WTC11 (cell line): ENCODE measurements at regions not wholly inside any gene's neighbourhood (a gene's known extent, or its start where the extent isn't known, plus 50 kb on each side); places are given as distances from the start of the nearest gene placed in this dataset.
"Not testable (repeated sequence)": the region's sequence is repeated elsewhere in the genome, so short reads cannot be mapped to it uniquely, and the experiment has no call there.

Experiments used
- ATAC-seq: fragments of 200-7000 bp; cut with Tn5 transposase; 2 replicates; pipeline ENCODE4 v1.10.0; 2021; ENCODE audit warnings: mild to moderate bottlenecking, moderate library complexity
- CTCF ChIA-PET: fragments of 300-600 bp; sonication (Branson Sonifier 250); formaldehyde crosslinking; loops from one replicate; lab custom pipeline; 2021; ENCODE audit warnings: antibody characterized with exemption; lab: Charles Lee
- POLR2A ChIA-PET: fragments of 350-600 bp; sonication (Branson Sonifier 250); formaldehyde crosslinking; loops from one replicate; lab custom pipeline; 2021; ENCODE audit warnings: antibody characterized with exemption; lab: Charles Lee
- DNase-seq: peaks from one replicate; pipeline ENCODE4 v3.0.0; 2021; ENCODE audit warnings: low spot score
- H3K27ac Mint-ChIP-seq: 2 replicates; pipeline ENCODE4 v1.8.0; 2021; ENCODE audit warnings: mixed read lengths
- H3K27me3 Mint-ChIP-seq: 2 replicates; pipeline ENCODE4 v1.8.0; 2021; ENCODE audit warnings: low read depth, mild to moderate bottlenecking, moderate library complexity, mixed read lengths
- H3K36me3 Mint-ChIP-seq: 2 replicates; pipeline ENCODE4 v1.8.0; 2021; ENCODE audit warnings: mixed read lengths
- H3K4me1 Mint-ChIP-seq: 2 replicates; pipeline ENCODE4 v1.8.0; 2022; ENCODE audit warnings: mixed read lengths
- H3K4me3 Mint-ChIP-seq: 2 replicates; pipeline ENCODE4 v1.8.0; 2021; ENCODE audit warnings: mild to moderate bottlenecking, moderate library complexity, mixed read lengths
- H3K9me3 Mint-ChIP-seq: 2 replicates; pipeline ENCODE4 v1.8.0; 2021; ENCODE audit warnings: mixed read lengths
- ATF3 ChIP-seq: sonication (generic); formaldehyde crosslinking; conservative IDR thresholded peaks from 2 replicates; pipeline ENCODE4 v1.8.1; 2022; ENCODE audit warnings: mild to moderate bottlenecking, missing genetic modification reagents
- E2F5 ChIP-seq: sonication (generic); formaldehyde crosslinking; IDR thresholded peaks from 2 replicates; pipeline ENCODE4 v1.8.1; 2022; ENCODE audit warnings: mild to moderate bottlenecking, moderate library complexity, missing genetic modification reagents
- ELF4 ChIP-seq: sonication (generic); formaldehyde crosslinking; IDR thresholded peaks from 2 replicates; pipeline ENCODE4 v1.8.1; 2022; ENCODE audit warnings: low read depth, mild to moderate bottlenecking, moderate library complexity, missing genetic modification reagents
- FOXK1 ChIP-seq: sonication (generic); formaldehyde crosslinking; IDR thresholded peaks from 2 replicates; pipeline ENCODE4 v1.8.0; 2022; ENCODE audit warnings: mild to moderate bottlenecking, moderate library complexity, missing genetic modification reagents
- FOXP1 ChIP-seq: sonication (generic); formaldehyde crosslinking; IDR thresholded peaks from 2 replicates; pipeline ENCODE4 v1.8.0; 2022; ENCODE audit warnings: missing genetic modification reagents, mild to moderate bottlenecking, moderate library complexity, borderline replicate concordance
- HMGA2 ChIP-seq: fragments of 250-450 bp; sonication (Bioruptor Pico); IDR thresholded peaks from 2 replicates; pipeline ENCODE4 v1.4.0; 2021; ENCODE audit warnings: mild to moderate bottlenecking, moderate library complexity
- JAZF1 ChIP-seq: fragments of 250-450 bp; sonication (Bioruptor Pico); IDR thresholded peaks from 2 replicates; pipeline ENCODE4 v1.9.0; 2021; ENCODE audit warnings: moderate library complexity, mild to moderate bottlenecking, inconsistent platforms
- NR1H2 ChIP-seq: sonication (generic); formaldehyde crosslinking; IDR thresholded peaks from 2 replicates; pipeline ENCODE4 v1.9.0; 2021; ENCODE audit warnings: mild to moderate bottlenecking, moderate library complexity, missing genetic modification reagents
- PRRX2 ChIP-seq: fragments of 250-450 bp; sonication (Bioruptor Pico); IDR thresholded peaks from 2 replicates; pipeline ENCODE4 v1.8.0; 2021; ENCODE audit warnings: mild to moderate bottlenecking
- USF1 ChIP-seq: sonication (generic); formaldehyde crosslinking; IDR thresholded peaks from 2 replicates; pipeline ENCODE4 v1.8.0; 2022; ENCODE audit warnings: mild to moderate bottlenecking, missing genetic modification reagents
- ZBTB21 ChIP-seq: sonication (generic); formaldehyde crosslinking; IDR thresholded peaks from 2 replicates; pipeline ENCODE4 v1.8.1; 2023; ENCODE audit warnings: mild to moderate bottlenecking, missing genetic modification reagents, borderline replicate concordance
- ZNF317 ChIP-seq: sonication (generic); formaldehyde crosslinking; IDR thresholded peaks from 2 replicates; pipeline ENCODE4 v1.8.1; 2023; ENCODE audit warnings: low read depth, mild to moderate bottlenecking, moderate library complexity, missing genetic modification reagents, borderline replicate concordance
- ZNF396 ChIP-seq: fragments of 250-450 bp; sonication (Bioruptor Pico); IDR thresholded peaks from 2 replicates; pipeline ENCODE4 v1.8.0; 2021; ENCODE audit warnings: mild to moderate bottlenecking, moderate library complexity, borderline replicate concordance
- TF ChIP-seq, protein P1 (sequence below): sonication (generic); formaldehyde crosslinking; IDR thresholded peaks from 2 replicates; pipeline ENCODE4 v1.8.1; 2023; ENCODE audit warnings: mild to moderate bottlenecking, missing genetic modification reagents
- TF ChIP-seq, protein P2 (sequence below): sonication (generic); formaldehyde crosslinking; IDR thresholded peaks from 2 replicates; pipeline ENCODE4 v1.8.1; 2023; ENCODE audit warnings: mild to moderate bottlenecking, missing genetic modification reagents
- TF ChIP-seq, protein P3 (sequence below): sonication (generic); formaldehyde crosslinking; IDR thresholded peaks from 2 replicates; pipeline ENCODE4 v1.8.0; 2023; ENCODE audit warnings: missing genetic modification reagents
- TF ChIP-seq, protein P4 (sequence below): sonication (generic); formaldehyde crosslinking; IDR thresholded peaks from 2 replicates; pipeline ENCODE4 v1.8.1; 2023; ENCODE audit warnings: mild to moderate bottlenecking, missing genetic modification reagents, borderline replicate concordance

DNA sequence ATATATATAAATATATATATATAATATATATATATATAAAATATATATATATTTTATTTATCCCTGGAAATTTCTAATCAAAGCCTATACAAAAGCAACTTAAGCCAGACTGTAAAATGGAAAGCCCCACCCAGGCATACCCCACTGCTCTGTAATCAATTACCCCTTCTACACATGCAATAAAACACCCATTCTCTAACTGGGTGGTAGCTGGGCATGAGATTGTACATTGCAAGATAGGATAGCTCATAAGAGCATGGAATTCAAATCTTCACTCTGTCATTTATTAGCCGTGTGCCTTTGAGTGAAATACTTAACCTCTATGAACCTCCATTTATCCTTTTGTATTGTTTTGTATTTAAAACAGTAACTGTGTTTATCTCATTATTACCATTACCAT, 405.3 kb upstream of the SLC30A5 start:
- H3K27me3 Mint-ChIP-seq = no peaks in the 10 kb centered on the region
- no peak for DNase-seq
- TF ChIP-seq, protein P1, sequence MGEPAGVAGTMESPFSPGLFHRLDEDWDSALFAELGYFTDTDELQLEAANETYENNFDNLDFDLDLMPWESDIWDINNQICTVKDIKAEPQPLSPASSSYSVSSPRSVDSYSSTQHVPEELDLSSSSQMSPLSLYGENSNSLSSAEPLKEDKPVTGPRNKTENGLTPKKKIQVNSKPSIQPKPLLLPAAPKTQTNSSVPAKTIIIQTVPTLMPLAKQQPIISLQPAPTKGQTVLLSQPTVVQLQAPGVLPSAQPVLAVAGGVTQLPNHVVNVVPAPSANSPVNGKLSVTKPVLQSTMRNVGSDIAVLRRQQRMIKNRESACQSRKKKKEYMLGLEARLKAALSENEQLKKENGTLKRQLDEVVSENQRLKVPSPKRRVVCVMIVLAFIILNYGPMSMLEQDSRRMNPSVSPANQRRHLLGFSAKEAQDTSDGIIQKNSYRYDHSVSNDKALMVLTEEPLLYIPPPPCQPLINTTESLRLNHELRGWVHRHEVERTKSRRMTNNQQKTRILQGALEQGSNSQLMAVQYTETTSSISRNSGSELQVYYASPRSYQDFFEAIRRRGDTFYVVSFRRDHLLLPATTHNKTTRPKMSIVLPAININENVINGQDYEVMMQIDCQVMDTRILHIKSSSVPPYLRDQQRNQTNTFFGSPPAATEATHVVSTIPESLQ (CRISPR knock-in tag) = no peak
- TF ChIP-seq ZNF317 (CRISPR knock-in tag) (no peak), USF1 (CRISPR knock-in tag) (no peak), HMGA2 (CRISPR knock-in tag) (no peak), E2F5 (CRISPR knock-in tag) (no peak), ELF4 (no peak), ATF3 (CRISPR knock-in tag) (no peak), ZBTB21 (CRISPR knock-in tag) (no peak), JAZF1 (no peak), FOXK1 (CRISPR knock-in tag) (no peak), FOXP1 (CRISPR knock-in tag) (no peak), NR1H2 (CRISPR knock-in tag) (no peak)
- TF ChIP-seq, protein P2, sequence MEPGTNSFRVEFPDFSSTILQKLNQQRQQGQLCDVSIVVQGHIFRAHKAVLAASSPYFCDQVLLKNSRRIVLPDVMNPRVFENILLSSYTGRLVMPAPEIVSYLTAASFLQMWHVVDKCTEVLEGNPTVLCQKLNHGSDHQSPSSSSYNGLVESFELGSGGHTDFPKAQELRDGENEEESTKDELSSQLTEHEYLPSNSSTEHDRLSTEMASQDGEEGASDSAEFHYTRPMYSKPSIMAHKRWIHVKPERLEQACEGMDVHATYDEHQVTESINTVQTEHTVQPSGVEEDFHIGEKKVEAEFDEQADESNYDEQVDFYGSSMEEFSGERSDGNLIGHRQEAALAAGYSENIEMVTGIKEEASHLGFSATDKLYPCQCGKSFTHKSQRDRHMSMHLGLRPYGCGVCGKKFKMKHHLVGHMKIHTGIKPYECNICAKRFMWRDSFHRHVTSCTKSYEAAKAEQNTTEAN = no peak
- TF ChIP-seq, all 79 proteins: peak for 0
- Mint-ChIP-seq H3K4me1 (no peaks in the 10 kb centered on the region), H3K9me3 (peaks cover 36% of the 10 kb centered on the region), H3K4me3 (no peak overlapping the region), H3K27ac (no peak overlapping the region), H3K36me3 (peaks cover 28% of the 10 kb centered on the region)
- no peak for ATAC-seq
- ChIA-PET POLR2A (interaction anchor here (0.6 kb wide), 1 partner anchor 430 kb away, joined by 5 read pairs; no protein-coding TSS in a partner anchor), CTCF (no interaction called here)

GRCh38 chr5:68689010-68689409, 404.8 kb upstream of the SLC30A5 start:
- ChIA-PET POLR2A (interaction anchor here (0.6 kb wide), 1 partner anchor 430 kb away, joined by 5 read pairs; no protein-coding TSS in a partner anchor), CTCF (no interaction called here)
- TF ChIP-seq NR1H2 (CRISPR knock-in tag) (no peak), PRRX2 (CRISPR knock-in tag) (no peak), ZNF396 (CRISPR knock-in tag) (no peak), E2F5 (CRISPR knock-in tag) (no peak)
- TF ChIP-seq, protein P1 (CRISPR knock-in tag) = no peak
- TF ChIP-seq, protein P2 = no peak
- TF ChIP-seq, protein P3, sequence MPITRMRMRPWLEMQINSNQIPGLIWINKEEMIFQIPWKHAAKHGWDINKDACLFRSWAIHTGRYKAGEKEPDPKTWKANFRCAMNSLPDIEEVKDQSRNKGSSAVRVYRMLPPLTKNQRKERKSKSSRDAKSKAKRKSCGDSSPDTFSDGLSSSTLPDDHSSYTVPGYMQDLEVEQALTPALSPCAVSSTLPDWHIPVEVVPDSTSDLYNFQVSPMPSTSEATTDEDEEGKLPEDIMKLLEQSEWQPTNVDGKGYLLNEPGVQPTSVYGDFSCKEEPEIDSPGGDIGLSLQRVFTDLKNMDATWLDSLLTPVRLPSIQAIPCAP = no peak
- TF ChIP-seq, protein P4, sequence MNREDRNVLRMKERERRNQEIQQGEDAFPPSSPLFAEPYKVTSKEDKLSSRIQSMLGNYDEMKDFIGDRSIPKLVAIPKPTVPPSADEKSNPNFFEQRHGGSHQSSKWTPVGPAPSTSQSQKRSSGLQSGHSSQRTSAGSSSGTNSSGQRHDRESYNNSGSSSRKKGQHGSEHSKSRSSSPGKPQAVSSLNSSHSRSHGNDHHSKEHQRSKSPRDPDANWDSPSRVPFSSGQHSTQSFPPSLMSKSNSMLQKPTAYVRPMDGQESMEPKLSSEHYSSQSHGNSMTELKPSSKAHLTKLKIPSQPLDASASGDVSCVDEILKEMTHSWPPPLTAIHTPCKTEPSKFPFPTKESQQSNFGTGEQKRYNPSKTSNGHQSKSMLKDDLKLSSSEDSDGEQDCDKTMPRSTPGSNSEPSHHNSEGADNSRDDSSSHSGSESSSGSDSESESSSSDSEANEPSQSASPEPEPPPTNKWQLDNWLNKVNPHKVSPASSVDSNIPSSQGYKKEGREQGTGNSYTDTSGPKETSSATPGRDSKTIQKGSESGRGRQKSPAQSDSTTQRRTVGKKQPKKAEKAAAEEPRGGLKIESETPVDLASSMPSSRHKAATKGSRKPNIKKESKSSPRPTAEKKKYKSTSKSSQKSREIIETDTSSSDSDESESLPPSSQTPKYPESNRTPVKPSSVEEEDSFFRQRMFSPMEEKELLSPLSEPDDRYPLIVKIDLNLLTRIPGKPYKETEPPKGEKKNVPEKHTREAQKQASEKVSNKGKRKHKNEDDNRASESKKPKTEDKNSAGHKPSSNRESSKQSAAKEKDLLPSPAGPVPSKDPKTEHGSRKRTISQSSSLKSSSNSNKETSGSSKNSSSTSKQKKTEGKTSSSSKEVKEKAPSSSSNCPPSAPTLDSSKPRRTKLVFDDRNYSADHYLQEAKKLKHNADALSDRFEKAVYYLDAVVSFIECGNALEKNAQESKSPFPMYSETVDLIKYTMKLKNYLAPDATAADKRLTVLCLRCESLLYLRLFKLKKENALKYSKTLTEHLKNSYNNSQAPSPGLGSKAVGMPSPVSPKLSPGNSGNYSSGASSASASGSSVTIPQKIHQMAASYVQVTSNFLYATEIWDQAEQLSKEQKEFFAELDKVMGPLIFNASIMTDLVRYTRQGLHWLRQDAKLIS = no peak
- Mint-ChIP-seq H3K9me3 (peaks cover 37% of the 10 kb centered on the region), H3K27me3 (no peaks in the 10 kb centered on the region), H3K4me3 (no peak overlapping the region), H3K36me3 (peaks cover 30% of the 10 kb centered on the region), H3K4me1 (no peaks in the 10 kb centered on the region), H3K27ac (no peak overlapping the region)
- DNase-seq (no peak), ATAC-seq (no peak)

DNA sequence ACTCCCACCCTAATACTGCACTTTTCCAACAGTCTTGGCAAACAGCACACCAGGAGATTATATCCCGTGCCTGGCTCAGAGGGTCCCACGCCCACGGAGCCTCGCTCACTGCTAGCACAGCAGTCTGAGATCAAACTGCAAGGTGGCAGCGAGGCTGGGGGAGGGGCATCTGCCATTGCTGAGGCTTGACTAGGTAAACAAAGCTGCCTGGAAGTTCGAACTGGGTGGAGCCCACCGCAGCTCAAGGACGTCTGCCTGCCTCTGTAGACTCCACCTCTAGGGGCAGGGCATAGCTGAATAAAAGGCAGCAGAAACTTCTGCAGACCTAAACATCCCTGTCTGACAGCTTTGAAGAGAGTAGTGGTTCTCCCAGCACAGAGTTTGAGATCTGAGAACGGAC, 401.9 kb upstream of the SLC30A5 start:
- CTCF ChIA-PET, POLR2A ChIA-PET, ATAC-seq, H3K4me1 Mint-ChIP-seq, H3K27me3 Mint-ChIP-seq, H3K27ac Mint-ChIP-seq, DNase-seq, H3K4me3 Mint-ChIP-seq: not testable (repeated sequence)
- peaks cover 39% of the 10 kb centered on the region for H3K36me3 Mint-ChIP-seq
- peaks cover 44% of the 10 kb centered on the region for H3K9me3 Mint-ChIP-seq
